Activated T-helper 1 cell treated with anti-CD3 and anti-CD28 coated beads, Interleukin-2, amount 50 U/mL, for 16 hours (primary cell): ENCODE measurements at regions not wholly inside any gene's neighbourhood (a gene's known extent, or its start where the extent isn't known, plus 50 kb on each side); places are given as distances from the start of the nearest gene placed in this dataset.
"Not testable (repeated sequence)": the region's sequence is repeated elsewhere in the genome, so short reads cannot be mapped to it uniquely, and the experiment has no call there.

Experiments used
- DNase-seq, 2 donors: peaks; one replicate each; pipeline ENCODE4 v3.0.0-alpha.2; 2020; ENCODE audit warnings: low read depth in 1 of 2, low spot score in 1 of 2

DNA sequence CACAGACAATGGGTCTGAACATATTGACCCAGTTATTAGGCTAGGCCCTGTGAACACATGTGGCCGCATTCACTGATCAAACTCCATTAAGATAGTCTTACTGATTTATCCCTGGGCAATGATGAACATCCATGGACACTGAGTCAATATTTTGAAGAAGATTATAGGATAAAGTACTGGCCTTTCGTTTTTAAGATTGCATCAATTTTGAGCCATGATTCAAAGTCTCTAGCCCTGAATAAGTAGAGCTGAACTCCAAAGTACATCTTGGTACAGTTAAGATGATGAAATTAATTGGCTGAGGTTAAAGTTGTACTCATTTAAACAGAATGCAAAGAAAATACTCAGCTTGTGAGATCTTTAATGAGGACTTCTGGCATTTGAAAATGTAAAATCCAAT lies 1581.9 kb downstream of the EFNB2 start:
- no peak for DNase-seq

DNA sequence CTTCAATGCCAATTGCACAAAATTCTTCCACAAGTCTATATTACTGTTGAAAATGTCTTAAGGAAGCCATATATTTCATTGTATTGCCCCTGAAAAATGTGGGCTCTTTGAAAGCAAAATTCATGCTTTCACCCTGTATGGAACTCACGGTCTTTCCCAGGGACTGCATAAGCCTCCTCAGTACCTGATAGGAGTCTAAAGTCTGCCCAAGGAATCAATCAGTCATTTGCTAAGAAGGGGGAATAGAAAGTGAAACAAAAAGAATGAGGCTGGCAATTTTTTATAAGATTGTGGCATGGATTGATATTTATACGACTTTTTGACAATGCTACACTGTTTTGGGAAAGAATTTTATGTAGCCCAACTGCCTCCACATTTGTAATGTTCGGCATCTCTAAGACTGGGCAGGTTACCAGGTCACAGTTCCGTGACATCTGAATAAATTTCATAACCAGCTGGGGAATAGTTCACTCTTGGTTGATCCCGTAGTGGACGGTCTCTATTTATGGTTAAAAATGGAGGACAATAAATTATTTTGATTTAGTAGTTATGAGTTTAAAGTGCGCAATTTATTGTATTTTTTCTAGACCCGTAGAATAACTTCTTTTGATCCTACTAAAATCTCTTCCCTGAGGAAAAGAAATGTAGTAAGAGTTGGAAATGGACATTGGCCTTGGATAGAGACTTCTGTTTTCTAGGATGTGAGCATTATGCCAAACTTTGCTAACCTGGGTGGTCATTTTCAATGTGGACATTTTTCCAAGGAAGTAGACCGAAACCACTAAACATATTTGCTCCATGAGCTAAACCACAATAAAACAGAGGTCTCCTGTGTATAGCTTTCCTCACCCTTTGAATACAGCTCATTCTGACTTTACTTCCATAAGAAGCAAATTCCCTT lies 1585.4 kb downstream of the EFNB2 start:
- DNase-seq = no peak

DNA sequence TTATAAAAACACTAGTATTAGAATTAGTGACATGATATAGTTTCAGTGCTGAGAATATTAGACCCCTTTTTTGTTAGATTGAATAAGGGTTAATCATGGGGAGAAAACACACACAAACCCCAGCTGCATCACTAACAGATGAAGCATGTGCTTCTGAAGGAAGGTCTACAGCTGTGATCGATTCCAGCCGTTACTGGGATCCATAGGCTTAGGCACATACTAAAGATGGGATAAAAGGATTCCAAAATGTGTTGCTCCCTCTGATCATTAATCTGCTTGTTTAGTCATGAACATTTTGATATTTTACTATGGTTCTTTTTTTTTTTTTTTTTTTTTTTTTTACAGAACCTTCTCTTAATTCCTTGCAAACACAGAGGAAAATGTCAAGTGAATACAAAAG lies 1591.3 kb downstream of the EFNB2 start:
- DNase-seq = no peak

DNA sequence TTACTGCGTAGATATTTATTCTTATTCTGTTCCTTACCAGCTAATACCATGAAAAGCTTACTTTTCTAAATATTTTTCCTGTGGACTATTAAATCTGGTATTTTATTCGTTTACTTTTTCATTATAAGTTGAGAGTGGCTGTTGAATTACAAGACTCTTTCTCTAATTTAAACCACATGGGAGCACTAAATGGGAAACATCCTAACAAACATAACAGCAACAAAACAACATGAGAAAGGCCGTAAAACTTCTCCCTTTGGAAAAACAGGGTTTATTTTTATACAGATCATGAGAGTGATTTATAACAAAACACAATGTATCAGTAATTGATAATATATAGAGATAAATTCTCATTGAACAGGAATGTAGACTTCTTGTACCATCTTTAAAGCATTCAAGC lies 1592.1 kb downstream of the EFNB2 start:
- no peak for DNase-seq

DNA sequence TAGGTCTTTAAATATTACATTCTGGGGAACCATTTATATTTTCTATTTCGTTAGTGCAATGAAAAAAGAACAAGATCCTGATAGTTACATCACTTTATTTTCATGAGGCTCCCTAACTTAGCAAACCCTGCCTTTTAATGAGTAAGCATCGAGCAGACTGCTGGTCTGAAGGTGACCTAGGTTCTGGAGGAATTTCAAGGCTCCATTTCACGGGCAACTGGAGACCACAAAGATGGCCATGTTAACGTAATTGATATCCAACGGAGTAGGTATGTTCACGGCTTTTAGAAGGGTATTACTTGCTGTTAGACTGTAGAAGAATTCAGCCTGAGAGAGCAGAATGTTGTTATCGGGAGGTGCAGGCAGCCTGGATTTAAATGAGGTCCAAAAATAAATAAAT lies 1597.6 kb downstream of the EFNB2 start:
- no peak for DNase-seq

DNA sequence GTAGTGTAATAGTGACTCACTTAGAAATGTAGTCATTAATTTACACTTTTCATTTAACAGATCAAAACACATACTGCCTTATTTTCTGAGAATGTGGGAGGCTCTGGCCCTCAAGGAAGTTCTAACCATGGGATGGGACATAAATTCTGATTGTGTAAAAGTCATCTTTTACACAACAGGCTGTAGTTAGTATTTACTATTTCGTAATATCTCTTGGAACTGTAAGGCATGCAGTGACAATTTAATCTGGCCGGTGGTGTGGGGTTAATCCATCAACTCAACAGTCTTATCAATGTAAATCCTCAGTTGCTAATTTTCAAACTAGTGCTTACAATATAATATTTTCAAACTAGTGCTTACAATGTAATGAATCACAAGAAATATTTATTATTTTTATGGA lies 1599.2 kb downstream of the EFNB2 start:
- DNase-seq = no peak

DNA sequence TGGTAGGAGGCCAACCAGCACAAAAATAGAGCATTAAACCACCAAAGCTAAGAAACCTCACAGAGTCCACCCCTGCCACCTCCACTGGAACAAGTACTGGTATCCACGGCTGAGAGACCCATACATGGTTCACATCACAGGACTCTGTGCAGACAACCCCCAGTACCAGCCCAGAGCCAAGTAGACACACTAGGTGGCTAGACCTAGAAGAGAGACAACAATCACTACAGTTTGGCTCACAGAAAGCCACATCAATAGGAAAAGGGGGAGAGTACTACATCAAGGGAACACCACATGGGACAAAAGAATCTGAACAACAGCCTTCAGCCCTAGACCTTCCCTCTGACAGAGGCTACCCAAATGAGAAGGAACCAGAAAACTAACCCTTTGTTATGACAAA lies 1614.9 kb downstream of the EFNB2 start:
- not testable (repeated sequence) for DNase-seq

DNA sequence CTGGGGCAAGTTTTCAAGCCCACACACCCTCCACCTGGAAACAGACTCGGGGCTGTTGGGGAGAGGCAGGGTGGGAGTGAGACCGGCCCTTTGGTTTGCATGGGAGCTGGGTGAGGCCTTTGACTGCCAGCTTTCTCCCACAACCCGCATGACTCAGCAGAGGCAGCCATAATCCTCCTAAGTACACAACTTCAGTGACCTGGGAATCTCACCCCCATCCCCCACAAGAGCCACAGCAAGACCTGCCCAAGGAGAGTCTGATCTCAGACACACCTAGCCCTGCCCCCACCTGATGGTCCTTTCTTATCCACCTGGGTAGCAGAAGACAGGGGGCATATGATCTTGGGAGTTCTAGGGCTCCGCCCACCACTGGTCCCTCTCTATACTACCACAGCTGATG lies 1615.4 kb downstream of the EFNB2 start:
- DNase-seq = no peak

DNA sequence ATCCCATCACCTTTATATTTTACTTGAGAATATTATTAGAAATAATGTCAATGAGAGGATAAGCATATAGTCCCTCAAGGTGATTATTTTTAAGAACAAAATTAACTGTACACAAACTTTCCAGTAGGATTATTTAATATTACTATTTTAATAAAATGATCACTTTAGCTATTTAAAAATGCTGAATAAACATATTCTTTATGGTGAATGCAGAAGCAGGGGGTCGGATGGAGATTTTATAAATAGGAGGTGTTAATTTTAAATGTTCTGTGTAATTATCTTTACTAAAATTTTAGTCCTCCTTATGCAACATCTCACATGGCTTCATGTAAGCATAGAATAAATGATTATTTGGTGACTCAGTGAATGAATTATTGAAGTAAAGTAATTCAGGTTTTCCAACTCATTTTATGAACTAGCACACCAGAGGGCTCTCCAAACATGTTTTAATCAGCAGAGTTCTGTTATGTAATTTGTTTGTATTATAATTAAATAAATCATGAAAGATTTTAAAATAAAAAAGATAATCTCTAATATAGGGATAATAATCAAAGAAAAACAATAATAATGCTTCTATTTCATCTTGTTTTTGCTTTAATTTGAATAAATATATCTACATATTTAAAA lies 1635.2 kb downstream of the EFNB2 start:
- no peak for DNase-seq

DNA sequence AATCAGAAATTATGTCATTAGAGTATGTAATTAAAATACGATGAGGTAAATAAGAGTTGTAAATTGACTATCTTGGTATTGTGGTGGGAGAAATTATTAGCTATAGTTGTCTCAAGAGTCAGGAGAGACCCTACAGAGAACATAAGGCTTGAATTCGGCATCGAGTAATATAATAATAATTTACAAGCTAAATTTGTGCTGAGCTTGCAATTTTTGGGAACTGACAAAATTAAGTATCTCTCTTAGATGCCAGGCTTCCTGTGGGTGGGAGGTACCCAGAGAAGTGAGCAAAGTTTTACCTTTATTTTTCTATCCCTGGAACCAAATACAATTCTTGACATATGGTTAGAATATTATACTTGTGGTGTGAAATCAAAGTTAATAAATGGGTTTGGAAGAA lies 1637.0 kb downstream of the EFNB2 start:
- no peak for DNase-seq

DNA sequence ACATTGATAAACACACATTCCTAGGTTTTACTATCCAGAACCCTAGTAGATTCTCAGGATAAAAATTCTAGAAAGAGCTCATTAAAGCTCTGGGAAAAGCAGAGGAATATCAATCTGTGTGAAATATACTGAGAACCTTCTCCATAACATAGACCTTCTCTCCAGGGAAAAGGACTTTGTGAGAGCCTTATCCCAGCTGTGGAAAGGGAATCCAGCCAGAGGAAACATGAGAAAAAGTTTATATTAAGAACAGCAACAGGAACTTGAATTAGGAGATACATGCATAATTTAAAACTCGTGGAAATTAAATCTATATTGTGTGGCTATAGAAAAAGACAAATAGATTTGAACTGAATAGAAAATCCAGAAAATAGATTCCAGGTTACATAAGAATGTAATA lies 1639.9 kb downstream of the EFNB2 start:
- no peak for DNase-seq

DNA sequence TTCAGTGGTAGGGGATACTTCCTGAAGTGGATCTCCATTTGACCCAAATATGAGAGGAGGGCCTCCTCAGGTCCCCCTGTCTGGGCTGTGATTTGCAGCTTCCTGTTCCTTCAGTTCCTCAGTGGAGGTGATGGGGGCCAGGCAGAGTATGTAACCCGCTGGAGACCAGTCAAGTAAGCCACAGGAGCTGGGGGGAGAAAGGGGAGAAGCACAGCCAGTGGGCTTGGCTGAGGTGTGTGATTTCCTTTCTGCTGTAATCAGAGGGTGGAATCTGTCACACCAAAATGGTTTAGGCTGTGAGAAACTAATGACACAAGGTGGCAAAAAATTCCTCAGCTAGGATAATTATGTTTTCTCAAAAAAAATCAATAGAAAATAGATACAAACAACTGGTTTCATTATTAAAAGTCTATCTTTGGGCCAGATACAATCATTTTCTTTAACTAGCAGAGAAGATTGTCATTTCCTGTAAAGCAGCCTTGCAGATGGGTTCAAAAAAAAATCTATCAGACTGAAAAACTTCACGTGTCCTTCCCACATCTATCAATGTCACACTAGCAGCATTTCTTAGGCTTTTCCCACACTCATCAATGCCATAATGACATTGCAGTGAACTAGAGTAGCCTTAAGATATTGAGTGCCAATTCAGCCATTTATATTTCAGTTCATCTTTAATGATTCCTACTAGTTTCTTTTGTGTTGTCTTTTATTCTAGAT lies 1660.3 kb downstream of the EFNB2 start:
- DNase-seq = no peak

DNA sequence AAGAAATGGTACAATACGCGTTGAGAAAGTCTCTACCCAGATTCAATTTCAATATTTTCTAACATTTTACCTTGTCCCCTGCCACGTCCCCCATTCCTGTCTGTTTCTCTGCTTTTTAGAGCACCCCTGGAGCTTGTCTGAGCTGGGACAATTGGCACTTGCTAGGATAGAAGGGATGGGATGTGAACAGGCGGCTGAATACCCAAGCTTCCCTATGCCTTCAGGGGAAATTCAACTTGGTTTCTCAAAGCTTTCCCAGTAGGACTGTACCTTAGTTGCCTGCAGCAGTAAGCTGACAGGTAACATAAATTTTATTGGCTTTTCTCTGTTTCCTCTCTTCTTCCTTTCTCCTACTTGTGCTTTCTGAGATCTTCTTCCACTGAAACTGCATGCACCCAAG lies 1663.3 kb downstream of the EFNB2 start:
- no peak for DNase-seq

DNA sequence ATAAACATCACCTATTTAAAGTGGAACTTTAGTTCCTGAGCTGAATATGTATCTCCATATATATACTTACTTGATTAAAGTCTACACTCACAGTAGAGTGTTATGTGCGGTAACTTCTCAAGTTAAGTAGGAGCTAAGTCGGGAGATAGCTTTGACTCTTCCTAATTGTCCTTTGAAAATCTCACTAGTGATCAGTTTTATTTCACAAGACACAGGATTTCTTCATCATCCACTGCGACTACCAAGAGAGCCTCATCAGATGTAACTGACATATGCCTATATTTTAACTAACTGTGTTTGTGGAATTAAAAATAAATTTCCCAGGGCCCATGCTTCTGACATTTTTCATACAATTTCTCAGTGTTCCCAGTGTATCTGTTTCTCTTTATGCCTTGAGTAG lies 1664.0 kb downstream of the EFNB2 start:
- no peak for DNase-seq

DNA sequence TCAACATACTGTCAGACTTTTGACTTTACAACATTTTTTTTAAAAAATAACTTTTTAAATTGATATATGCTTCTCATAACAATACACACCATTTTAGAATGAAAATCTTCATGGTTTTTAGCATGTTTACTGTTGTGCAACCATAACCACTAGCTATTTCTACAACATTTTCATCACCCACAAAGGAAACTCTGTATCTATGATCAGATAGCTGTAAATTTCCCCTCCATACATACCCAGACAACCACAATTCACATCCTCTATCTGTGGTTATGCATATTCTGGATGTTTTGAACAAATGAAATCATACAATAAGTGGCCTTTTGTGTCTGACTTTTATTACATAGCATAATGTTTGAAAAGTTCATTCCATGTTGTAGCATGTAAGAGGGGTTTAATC lies 1666.0 kb downstream of the EFNB2 start:
- no peak for DNase-seq

DNA sequence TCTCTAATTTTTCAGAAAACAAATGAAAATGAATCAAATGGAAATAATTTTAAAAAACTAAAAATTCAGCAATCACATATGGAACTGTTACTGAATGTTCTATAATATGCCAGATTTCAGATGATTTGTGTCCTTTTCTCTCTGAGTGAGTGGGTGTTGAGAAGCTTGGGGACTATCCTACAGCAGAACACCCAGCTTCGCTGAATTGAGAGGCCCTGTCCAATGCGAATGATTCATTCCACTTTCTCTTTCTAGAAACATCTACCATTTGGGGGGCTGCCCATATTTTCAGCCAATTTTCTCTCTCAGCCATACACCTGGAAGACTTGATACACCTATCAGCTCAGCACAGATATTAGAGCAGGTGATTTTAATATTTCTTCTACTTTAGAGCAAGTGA lies 1666.7 kb downstream of the EFNB2 start:
- no peak for DNase-seq

DNA sequence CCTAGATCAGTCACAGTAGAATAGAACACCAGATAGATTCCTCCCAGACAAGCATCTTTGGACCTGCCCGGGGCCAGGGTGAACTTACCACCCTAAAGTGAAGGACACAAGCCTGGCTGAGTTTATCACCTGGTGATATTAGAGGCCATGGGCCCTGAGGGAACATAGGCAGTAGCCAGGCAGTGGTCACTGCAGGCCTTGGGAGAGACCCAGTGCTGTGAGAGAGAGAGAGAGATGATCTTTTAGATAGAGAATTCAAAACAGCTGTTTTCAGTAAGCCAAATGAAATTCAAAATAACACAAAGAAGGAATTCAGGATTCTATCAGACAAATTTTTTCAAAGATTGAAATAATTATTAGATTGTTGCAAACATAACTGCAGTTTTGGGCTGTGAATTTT lies 1679.9 kb downstream of the EFNB2 start:
- no peak for DNase-seq

DNA sequence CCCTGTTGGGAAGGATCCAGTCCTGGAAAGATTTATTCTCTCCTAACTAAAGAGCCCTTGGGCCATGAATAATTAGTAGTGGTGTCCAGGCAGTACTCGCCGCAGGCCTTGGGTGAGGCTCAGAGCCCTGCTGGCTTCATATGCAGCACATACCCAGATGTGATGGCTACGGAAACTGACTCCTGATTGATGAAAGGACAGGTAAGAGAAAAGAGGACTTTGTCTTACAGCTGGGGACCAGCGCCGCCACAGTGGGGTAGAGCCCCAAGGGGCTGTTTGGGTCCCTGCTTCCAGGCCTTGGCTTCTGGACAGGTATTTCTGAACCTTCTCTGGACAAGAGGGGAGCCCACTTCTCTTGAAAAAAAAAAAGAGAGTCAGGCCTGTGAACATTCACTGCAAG lies 1680.8 kb downstream of the EFNB2 start:
- no peak for DNase-seq

DNA sequence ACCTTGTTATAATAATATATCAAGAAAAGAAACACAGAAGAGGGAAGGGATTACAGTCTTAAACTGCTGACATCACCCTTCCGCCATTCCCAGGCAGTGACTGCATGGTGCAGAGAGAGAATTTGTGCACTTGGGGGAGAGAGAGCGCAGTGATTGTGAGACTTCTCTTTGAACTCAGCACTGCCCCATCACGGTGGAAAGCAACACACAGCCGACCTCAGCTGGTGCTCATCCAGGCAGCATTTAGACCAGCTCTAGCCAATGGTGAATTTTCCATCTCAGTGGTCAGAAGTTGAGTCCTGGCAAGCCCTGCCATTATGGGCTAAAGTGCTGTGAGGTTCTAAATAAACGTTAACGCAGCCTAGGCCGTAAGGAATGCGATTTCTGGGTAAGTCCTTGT lies 1681.5 kb downstream of the EFNB2 start:
- no peak for DNase-seq

DNA sequence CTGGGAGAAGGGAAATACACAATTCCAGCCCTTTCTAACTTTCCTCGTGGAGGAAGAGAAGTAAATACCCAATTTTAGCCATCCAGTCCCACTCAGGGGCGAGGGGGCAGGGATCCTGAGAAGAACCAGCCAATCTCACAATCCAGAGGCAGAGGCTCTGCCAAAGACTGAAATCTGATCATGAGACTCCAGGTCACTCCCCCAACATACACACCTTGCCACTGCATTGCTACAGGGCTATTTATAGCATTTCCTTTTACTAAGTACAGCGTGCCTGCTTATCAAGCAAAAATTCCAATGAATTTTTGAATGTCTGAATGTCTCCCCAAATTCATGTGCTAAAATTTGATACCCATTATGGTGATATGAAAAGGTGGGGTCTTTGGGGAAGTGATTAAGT lies 1687.5 kb downstream of the EFNB2 start:
- DNase-seq = no peak

DNA sequence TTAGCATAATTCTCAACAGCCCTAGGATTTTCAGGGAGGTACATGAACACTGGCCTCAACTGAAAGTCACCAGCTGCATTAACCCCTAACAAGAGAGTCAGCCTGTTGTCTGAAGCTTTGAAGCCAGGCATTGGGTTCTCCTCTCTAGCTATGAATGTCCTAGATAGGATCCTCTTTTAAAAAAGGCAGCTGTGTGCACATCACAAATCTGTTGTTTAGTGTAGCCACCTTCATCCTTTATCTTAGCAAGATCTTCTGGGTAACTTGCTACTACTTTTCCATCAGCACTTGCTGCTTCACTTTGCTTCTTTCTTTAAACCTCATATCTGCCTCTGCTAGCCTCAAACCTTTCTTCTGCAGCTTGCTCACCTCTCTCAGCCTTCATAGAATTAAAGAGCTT lies 1692.1 kb downstream of the EFNB2 start:
- no peak for DNase-seq

DNA sequence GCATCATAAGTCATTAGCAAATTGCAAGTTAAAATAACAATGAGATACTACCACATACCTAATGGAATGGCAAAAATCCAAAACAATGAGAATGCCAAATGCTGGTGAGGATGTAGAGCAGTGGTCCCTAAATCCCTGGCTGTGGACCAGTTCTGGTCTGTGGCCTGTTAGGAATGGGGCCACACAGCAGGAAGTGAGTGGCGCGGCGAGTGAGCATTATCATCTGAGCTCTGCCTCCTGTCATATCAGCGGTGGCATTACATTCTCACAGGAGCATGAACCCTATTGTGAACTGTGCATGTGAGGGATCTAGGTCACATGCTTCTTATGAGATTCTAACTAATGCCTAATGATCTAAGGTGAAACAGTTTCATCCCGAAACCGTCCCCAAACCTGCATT lies 1694.4 kb downstream of the EFNB2 start:
- no peak for DNase-seq
